ENCODE measurements at regions not wholly inside any gene's neighbourhood (a gene's known extent, or its start where the extent isn't known, plus 50 kb on each side); places are given as distances from the start of the nearest gene placed in this dataset.

- ATAC-seq (no peak), FAIRE-seq (no peak), DNase-seq (ENCODE audit: low spot score) (no peak)
- H3K9me3 ChIP-seq (ENCODE audit: low read length) = no peaks in the 10 kb centered on the region
- H3K27ac ChIP-seq (ENCODE audit: extremely low read length, insufficient read depth, low read length) = no peak overlapping the region
- no peaks in the 10 kb centered on the region for H3K79me2 ChIP-seq (ENCODE audit: insufficient read depth, low read length)
- BruUV-seq (replicated peaks) = no TSS peak
- ChIA-PET POLR2A (no interaction called here), CTCF (ENCODE audit: low intra/inter-chr PET ratio, low total read pairs) (no interaction called here)
- intact Hi-C loops (cut with micrococcal nuclease; ENCODE audit: unreplicated experiment) (no loop called here), in situ Hi-C loops (cut with HindIII; ENCODE audit: extremely low pct_ligation_motif_present, low pct_unique_long_range_greater_than_20kb) (no loop called here)
- no peaks in the 10 kb centered on the region for H3K36me3 ChIP-seq (replicated peaks in 1 of 2; ENCODE audit: control insufficient read depth in 1 of 2, insufficient read depth in 2 of 2, low read length in 2 of 2)
- TF ChIP-seq ETV5 (CRISPR knock-in tag; IDR thresholded peaks at IDR 0.05; ENCODE audit: borderline replicate concordance) = no peak
- no peak for TF ChIP-seq ZNF773 (CRISPR knock-in tag; IDR thresholded peaks at IDR 0.05; ENCODE audit: borderline replicate concordance)
- TF ChIP-seq, protein P1, sequence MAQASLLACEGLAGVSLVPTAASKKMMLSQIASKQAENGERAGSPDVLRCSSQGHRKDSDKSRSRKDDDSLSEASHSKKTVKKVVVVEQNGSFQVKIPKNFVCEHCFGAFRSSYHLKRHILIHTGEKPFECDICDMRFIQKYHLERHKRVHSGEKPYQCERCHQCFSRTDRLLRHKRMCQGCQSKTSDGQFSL (CRISPR knock-in tag; IDR thresholded peaks at IDR 0.05) = no peak
- no peak for TF ChIP-seq PTBP1 (IDR thresholded peaks at IDR 0.05; ENCODE audit: low read depth, low read length, poor library complexity, severe bottlenecking)
- TF ChIP-seq, protein P2, sequence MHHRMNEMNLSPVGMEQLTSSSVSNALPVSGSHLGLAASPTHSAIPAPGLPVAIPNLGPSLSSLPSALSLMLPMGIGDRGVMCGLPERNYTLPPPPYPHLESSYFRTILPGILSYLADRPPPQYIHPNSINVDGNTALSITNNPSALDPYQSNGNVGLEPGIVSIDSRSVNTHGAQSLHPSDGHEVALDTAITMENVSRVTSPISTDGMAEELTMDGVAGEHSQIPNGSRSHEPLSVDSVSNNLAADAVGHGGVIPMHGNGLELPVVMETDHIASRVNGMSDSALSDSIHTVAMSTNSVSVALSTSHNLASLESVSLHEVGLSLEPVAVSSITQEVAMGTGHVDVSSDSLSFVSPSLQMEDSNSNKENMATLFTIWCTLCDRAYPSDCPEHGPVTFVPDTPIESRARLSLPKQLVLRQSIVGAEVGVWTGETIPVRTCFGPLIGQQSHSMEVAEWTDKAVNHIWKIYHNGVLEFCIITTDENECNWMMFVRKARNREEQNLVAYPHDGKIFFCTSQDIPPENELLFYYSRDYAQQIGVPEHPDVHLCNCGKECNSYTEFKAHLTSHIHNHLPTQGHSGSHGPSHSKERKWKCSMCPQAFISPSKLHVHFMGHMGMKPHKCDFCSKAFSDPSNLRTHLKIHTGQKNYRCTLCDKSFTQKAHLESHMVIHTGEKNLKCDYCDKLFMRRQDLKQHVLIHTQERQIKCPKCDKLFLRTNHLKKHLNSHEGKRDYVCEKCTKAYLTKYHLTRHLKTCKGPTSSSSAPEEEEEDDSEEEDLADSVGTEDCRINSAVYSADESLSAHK (CRISPR knock-in tag; IDR thresholded peaks at IDR 0.05; ENCODE audit: borderline replicate concordance) = no peak
- no peak for TF ChIP-seq ZNF616 (CRISPR knock-in tag; IDR thresholded peaks at IDR 0.05; ENCODE audit: low read depth)
- no peak for TF ChIP-seq NFIC (IDR thresholded peaks at IDR 0.05; ENCODE audit: low read length)
- no peak for TF ChIP-seq NFAT5 (CRISPR knock-in tag; IDR thresholded peaks at IDR 0.05)
- no peak for TF ChIP-seq NCOR1 (IDR thresholded peaks at IDR 0.05; ENCODE audit: borderline replicate concordance, low read length)
- no peak for TF ChIP-seq SPEN (CRISPR knock-in tag; IDR thresholded peaks at IDR 0.05; ENCODE audit: low read depth)
- no peak for TF ChIP-seq RFX5 (IDR thresholded peaks at IDR 0.05; ENCODE audit: low read depth, low read length)
- H4K20me1 ChIP-seq (ENCODE audit: insufficient read depth, low read length) = no peaks in the 10 kb centered on the region
- no peak overlapping the region for H3K4me2 ChIP-seq (ENCODE audit: low read depth, low read length)
- H3K4me3 ChIP-seq (replicated peaks in 1 of 3; ENCODE audit: insufficient read depth in 1 of 3, low read depth in 2 of 3, low read length in 3 of 3) = no peak overlapping the region
- H3K27me3 ChIP-seq (ENCODE audit: control insufficient read depth in 1 of 2, insufficient read depth in 2 of 2, low read length in 2 of 2) = no peaks in the 10 kb centered on the region
- no peaks in the 10 kb centered on the region for H3K4me1 ChIP-seq (ENCODE audit: insufficient read depth, low read length)
- WGBS (ENCODE audit: low lambda C conversion rate) = 52% methylated on average over 3 of the region's 5 CpGs
- no peak overlapping the region for H2AFZ ChIP-seq (ENCODE audit: low read length)
- no peak overlapping the region for H3K9ac ChIP-seq (ENCODE audit: insufficient read depth, low read depth, low read length)
These were observed 148.9 kb upstream of the FGF16 start for GRCh38 chrX:77298296-77298695.
